IPS-20b (cell line): ENCODE measurements at regions not wholly inside any gene's neighbourhood (a gene's known extent, or its start where the extent isn't known, plus 50 kb on each side); places are given as distances from the start of the nearest gene placed in this dataset.
"Not testable (repeated sequence)": the region's sequence is repeated elsewhere in the genome, so short reads cannot be mapped to it uniquely, and the experiment has no call there.

Source experiments
- H3K27ac ChIP-seq: one replicate; pipeline ENCODE4 v1.5.1; 2013; ENCODE audit warnings: low read length
- H3K27me3 ChIP-seq: 2 replicates; pipeline ENCODE4 v1.6.1; 2013; ENCODE audit warnings: mild to moderate bottlenecking, low read length, inconsistent platforms; ENCODE audit not compliant: insufficient read depth
- H3K36me3 ChIP-seq: 2 replicates; pipeline ENCODE4 v1.6.1; 2013; ENCODE audit warnings: low read depth, mild to moderate bottlenecking, inconsistent platforms, low read length, moderate library complexity; ENCODE audit not compliant: insufficient read depth
- H3K4me1 ChIP-seq: 2 replicates; pipeline ENCODE4 v1.6.1; 2013; ENCODE audit warnings: mild to moderate bottlenecking, control low read depth, inconsistent platforms, low read length, moderate library complexity; ENCODE audit not compliant: insufficient read depth
- H3K4me3 ChIP-seq: 2 replicates; pipeline ENCODE4 v1.5.1; 2013; ENCODE audit warnings: mild to moderate bottlenecking, low read length, inconsistent platforms
- H3K9ac ChIP-seq: 2 replicates; pipeline ENCODE4 v1.6.1; 2013; ENCODE audit warnings: low read depth, mild to moderate bottlenecking, inconsistent platforms, low read length, moderate library complexity
- H3K9me3 ChIP-seq: 2 replicates; pipeline ENCODE4 v1.6.1; 2013; ENCODE audit warnings: mild to moderate bottlenecking, low read depth, low read length, inconsistent platforms; ENCODE audit not compliant: insufficient read depth

DNA sequence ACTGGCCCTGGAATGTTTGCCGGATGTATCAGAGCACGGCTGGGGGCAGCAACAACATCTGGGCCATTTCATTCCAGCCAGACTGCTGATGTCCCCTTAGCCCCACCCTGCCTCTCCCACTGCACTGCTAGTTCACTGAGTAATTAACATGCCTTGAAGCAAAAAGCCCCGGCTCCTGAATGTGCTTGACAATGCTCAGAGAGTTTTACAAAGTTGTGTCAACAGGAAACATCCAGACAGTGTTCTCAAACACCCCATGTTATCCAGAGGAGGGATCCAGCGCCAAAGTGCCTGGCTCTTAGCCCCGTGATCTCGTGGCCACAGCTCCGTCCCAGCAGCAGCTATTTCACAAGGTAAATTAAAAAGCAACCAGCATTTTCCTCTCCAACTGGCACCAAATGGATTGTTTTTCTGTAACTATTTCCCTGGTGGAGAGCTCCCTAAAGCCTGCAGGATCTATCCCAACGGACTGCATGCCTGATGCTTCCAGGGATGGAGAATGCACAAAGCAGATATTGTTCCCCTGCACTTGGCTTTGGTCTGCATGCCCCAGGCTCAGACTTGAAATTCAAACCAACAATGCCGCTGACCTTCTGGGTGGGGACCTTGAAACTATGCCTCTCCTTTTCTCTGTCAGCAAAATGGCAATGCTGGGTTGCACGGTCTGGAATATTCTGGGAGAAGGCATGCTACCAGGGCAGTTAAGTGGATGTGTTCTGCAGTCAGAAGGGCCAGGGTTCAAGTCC, 115.6 kb upstream of the CDH5 start:
- H3K27ac ChIP-seq = no peak overlapping the region
- no peak overlapping the region for H3K9ac ChIP-seq
- H3K9me3 ChIP-seq = no peaks in the 10 kb centered on the region
- no peaks in the 10 kb centered on the region for H3K4me1 ChIP-seq
- H3K4me3 ChIP-seq = no peak overlapping the region
- H3K36me3 ChIP-seq = no peaks in the 10 kb centered on the region
- H3K27me3 ChIP-seq = no peaks in the 10 kb centered on the region

DNA sequence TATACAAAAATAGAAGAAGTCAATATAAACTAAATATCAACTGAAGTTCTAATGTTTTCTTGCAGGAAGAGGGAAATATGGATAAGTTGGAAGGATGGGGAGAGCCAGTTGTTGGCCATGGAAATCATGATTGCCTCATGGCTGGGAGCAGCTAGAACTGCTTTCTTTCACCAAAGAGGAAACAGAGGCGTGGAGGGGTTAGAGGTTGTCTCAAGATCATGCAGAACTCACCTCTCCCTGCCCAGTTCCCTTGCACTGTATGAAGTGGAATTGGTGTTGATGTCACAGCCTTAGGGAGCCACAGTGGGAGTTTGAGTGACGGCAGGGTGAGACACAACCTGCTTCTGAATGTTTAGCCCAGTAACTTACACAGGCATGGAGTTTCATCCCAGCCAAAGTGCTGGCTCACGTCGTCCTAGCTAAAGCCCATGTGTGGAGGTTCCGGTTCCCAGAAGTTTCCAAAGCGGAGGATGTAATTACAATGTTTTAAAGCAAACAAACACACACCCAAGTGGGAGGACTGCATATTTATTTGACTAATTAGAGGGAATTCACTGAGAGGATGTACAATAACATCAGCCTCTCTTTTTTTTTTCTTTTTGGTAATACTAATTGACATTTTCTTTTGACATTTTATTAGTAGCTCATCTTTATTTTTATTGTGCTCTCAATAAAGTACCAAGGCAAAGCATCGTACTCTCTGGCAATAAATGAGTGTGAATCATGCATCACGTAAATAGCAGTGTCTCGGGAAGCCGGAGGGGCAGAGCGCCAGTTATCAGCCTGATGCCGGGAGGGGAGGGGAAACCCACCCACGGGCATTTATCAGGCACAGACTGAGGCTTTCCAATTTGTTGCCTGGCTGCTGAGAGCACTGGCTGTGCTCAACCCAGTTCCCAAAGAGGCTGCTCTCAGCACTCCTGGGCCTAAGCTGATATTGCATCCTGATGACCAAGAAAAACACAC, 118.7 kb upstream of the CDH5 start:
- H3K4me1 ChIP-seq = no peaks in the 10 kb centered on the region
- H3K4me3 ChIP-seq = no peak overlapping the region
- H3K9me3 ChIP-seq = no peaks in the 10 kb centered on the region
- no peak overlapping the region for H3K27ac ChIP-seq
- H3K9ac ChIP-seq = no peak overlapping the region
- H3K36me3 ChIP-seq = no peaks in the 10 kb centered on the region
- H3K27me3 ChIP-seq = no peaks in the 10 kb centered on the region

DNA sequence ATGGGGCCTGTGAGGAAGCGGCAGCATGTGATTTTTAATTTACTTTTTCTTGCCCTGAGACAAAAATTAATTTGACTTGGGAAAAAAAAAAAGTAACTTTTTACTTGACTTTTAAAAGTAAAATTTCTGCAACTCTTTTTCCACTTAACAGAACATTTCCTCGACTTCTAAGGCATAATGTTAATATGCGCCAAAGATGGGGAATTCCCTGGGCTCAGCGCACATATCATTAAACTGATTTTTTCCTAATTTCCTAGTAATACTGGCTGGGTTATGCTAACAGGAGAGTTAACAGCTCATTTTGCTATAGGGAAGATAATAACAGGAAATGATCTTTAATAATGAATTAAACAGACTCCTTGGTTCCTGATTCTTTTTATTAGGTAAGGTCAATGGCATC, 120.6 kb upstream of the CDH5 start:
- Histone ChIP-seq H3K9ac (no peak overlapping the region), H3K36me3 (no peaks in the 10 kb centered on the region), H3K27me3 (no peaks in the 10 kb centered on the region), H3K9me3 (no peaks in the 10 kb centered on the region), H3K4me3 (no peak overlapping the region), H3K27ac (no peak overlapping the region), H3K4me1 (no peaks in the 10 kb centered on the region)

DNA sequence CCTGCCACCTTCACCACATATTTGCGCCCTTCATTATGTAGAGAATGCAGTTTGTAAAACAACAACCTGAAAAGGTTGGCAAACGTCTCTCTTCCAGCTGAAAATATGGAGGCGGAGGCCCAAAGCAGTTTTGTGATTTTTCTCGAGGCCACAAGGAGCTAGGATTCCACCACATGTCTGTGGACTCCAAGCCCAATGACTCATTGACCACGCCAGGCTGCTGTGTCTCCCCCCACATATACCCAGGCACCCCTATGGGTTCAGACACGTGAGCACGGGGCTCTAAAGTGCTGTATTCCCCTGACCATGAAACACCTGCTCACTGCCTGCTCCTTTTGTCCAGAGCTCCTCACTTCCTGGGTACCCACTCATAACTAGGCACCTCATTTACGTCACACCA, 121.4 kb upstream of the CDH5 start:
- no peak overlapping the region for H3K27ac ChIP-seq
- no peak overlapping the region for H3K4me3 ChIP-seq
- H3K9me3 ChIP-seq = no peaks in the 10 kb centered on the region
- H3K27me3 ChIP-seq = no peaks in the 10 kb centered on the region
- no peak overlapping the region for H3K9ac ChIP-seq
- H3K4me1 ChIP-seq = no peaks in the 10 kb centered on the region
- H3K36me3 ChIP-seq = no peaks in the 10 kb centered on the region

DNA sequence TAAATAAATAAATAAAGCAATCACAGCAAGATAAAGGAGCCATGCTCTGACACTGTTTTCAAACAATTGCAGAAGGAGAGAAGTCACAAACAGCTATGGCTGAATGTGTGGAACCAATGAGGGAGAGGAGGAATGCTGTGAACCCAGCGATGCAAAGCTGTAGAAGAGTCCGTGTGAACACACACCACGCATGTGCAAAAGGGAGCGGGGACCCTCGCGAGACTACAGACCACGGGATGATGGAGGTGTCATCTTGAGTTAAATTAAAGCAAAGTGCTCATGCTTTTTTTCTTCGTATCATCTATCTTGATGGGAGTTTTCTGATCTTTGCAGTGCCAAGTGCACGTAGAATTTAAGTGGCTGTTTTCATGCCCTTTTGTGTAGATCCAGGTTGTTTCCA, 123.8 kb upstream of the CDH5 start:
- H3K27ac ChIP-seq = no peak overlapping the region
- no peaks in the 10 kb centered on the region for H3K4me1 ChIP-seq
- no peaks in the 10 kb centered on the region for H3K27me3 ChIP-seq
- no peaks in the 10 kb centered on the region for H3K36me3 ChIP-seq
- no peak overlapping the region for H3K9ac ChIP-seq
- H3K9me3 ChIP-seq = no peaks in the 10 kb centered on the region
- H3K4me3 ChIP-seq = no peak overlapping the region

DNA sequence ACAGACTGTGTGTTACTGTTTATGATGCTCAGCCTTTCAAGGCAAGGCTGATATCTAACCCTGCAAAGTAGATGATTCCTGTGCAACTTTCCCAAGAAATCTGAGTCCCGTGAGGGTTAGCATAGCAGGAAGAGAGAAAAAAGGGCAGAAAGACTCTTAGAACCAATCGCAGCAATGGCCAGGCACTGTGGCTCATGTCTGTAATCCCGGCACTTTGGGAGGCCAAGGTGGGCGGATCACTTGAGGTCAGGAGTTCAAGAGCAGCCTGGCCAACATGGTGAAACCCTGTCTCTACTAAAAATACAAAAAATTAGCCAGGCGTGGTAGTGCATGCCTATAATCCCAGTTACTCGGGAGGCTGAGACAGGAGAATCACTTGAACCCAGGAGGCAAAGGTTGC, 124.3 kb upstream of the CDH5 start:
- not testable (repeated sequence) for H3K4me1 ChIP-seq

DNA sequence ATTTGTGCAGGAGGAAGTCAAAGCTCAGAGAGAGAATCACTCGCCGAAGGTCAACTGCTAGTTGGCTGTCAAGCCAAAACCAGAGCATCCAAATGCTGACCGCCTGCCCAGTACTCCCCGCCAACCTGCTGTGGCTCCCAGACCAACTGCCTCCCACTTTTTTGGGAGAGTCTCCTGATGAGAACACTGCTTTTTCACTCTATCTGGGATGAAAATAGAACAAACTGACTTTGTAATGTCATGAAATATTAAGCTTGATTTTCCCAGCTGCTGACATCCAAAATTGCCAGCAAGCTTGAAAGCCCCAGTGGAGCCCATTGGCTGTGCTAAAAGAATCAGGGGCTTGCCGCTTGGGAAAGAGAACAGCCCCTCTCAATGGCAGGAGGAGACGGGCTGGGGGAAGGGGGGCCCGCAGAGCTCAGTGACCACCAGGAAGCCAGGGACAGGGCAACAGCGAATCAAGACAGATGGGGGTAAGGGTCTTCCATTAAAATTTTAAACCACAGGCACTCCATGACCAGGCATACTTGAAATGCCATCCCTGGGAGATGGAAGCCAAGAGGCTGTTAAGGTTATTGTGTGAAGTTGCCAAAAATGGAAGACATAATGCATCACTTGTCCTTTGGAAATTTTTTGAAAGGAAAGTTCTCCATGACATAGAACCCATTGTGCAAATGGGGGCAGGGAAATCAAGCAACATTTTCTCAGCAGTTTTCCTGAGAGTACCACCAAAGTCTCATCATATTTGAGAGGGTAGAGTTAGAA, 125.7 kb upstream of the CDH5 start:
- no peak overlapping the region for H3K9ac ChIP-seq
- no peak overlapping the region for H3K4me3 ChIP-seq
- H3K9me3 ChIP-seq = no peaks in the 10 kb centered on the region
- no peaks in the 10 kb centered on the region for H3K27me3 ChIP-seq
- no peaks in the 10 kb centered on the region for H3K4me1 ChIP-seq
- no peak overlapping the region for H3K27ac ChIP-seq
- H3K36me3 ChIP-seq = no peaks in the 10 kb centered on the region

More for the DNA sequence above, 124.3 kb upstream of the CDH5 start:
- H3K27me3 ChIP-seq, H3K9me3 ChIP-seq, H3K4me3 ChIP-seq, H3K9ac ChIP-seq, H3K36me3 ChIP-seq, H3K27ac ChIP-seq: not testable (repeated sequence)

DNA sequence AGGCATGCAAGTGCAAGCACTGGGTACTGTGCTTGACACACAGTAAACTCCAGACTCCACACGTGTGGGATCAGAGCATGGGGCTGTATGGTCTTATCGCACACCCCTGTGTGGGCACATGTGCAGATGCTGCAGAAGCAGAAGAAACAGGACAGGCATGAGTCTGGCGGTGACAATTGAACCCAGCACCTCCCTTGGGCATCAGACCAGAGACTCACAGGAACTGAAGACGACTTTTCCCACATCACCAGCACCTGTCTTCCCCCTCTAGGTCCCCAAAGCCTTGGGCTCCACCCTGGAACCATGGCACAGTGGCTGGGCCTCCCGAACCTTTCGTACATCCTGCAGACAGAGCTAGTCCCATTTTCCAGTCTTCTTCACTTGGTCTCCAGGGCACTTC, 126.4 kb upstream of the CDH5 start:
- Histone ChIP-seq H3K27ac (no peak overlapping the region), H3K9me3 (no peaks in the 10 kb centered on the region), H3K4me3 (no peak overlapping the region), H3K4me1 (no peaks in the 10 kb centered on the region), H3K27me3 (no peaks in the 10 kb centered on the region), H3K36me3 (no peaks in the 10 kb centered on the region), H3K9ac (no peak overlapping the region)

DNA sequence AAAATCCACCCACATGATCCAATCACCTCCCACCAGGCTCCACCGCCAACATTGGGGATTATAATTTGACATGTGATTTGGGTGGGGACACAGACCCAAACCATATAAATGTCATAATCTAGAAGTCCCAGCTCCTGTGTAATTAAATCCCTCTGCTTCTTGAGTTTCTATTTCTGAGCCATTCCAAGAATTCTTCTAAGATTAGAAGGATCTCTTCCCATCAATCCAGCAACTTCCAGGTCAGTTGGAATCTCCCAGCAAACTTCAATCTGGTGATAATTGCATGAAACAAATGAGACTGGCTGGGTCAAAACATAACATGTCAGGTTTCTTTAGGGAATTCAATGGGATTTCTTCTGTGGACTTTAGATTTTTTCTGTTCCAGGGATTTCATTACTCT, 127.8 kb upstream of the CDH5 start:
- no peaks in the 10 kb centered on the region for H3K9me3 ChIP-seq
- H3K36me3 ChIP-seq = no peaks in the 10 kb centered on the region
- no peaks in the 10 kb centered on the region for H3K27me3 ChIP-seq

DNA sequence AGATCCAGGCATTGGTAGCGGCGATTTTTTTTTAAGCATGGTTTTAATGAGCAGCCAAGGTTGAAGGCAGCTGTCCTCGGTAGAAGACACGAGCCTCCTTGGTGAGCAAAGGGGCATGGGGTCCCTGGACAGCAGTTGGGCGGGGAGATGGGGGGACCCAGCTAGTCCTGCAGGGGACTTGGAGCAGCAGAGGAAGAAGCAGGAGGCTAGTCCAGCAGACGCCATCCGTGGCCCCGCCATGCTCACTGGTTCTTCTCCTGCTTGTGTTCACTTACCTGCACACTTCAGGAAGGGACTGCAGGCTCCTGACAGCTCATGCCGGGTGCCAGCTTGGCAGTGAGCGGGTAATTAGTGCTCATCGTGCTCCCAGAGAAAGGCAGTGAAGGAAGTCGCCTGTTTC, 130.2 kb upstream of the CDH5 start:
- no peaks in the 10 kb centered on the region for H3K36me3 ChIP-seq
- no peaks in the 10 kb centered on the region for H3K4me1 ChIP-seq
- H3K4me3 ChIP-seq = no peak overlapping the region
- H3K9ac ChIP-seq = no peak overlapping the region
- peaks cover under 1% of the 10 kb centered on the region; the same call in 1 of the 2 replicates for H3K27me3 ChIP-seq
- no peak overlapping the region for H3K27ac ChIP-seq
- H3K9me3 ChIP-seq = no peaks in the 10 kb centered on the region

More for the DNA sequence above, 127.8 kb upstream of the CDH5 start:
- Histone ChIP-seq H3K9ac (no peak overlapping the region), H3K4me3 (no peak overlapping the region), H3K27ac (no peak overlapping the region), H3K4me1 (no peaks in the 10 kb centered on the region)

DNA sequence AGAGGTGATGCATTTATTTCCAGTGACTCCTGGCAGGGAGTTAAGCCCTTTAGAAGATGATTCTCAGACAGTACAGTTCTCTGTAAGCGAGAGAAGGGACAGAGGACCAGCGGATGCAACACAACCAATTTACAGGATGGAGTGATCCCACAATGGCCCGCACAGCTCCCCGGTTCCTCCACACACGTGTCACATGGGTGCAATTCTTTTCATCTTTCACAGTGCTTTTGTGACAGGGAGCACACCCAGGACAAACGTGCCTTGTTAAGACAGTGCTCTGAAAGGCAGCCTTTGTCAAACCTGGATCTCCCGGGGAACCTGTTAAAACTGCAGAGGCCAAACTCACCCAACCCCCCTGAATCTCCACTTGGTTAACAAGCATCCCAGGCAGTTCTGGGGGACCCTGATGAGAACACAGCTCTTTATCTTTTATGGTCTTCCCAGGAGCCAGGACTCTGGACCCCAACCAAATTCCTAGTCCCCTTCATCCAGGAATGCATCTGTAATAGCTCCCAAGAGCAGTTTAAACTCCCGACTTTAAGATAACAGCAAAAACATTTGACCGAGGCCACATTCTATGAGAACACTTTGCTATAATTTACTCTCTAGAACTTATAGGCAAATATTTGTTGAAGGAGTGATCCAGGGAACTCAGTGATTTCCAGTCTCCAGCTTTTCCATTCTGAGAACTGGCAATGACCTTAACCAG, 134.9 kb upstream of the CDH5 start:
- H3K9me3 ChIP-seq = no peaks in the 10 kb centered on the region
- no peak overlapping the region for H3K27ac ChIP-seq
- H3K27me3 ChIP-seq = peaks cover 4% of the 10 kb centered on the region; the same call in 1 of the 2 replicates
- H3K4me1 ChIP-seq = no peaks in the 10 kb centered on the region
- H3K4me3 ChIP-seq = no peak overlapping the region
- no peaks in the 10 kb centered on the region for H3K36me3 ChIP-seq
- H3K9ac ChIP-seq = no peak overlapping the region
